Astrocyte of the spinal cord (primary cell): ENCODE measurements at regions not wholly inside any gene's neighbourhood (a gene's known extent, or its start where the extent isn't known, plus 50 kb on each side); places are given as distances from the start of the nearest gene placed in this dataset.

Source experiments
- DNase-seq: peaks from one replicate; pipeline ENCODE4 v3.0.0; 2011; ENCODE audit warnings: low read depth, low spot score
- H3K4me3 ChIP-seq: 2 replicates; pipeline ENCODE4 v1.5.1; 2011; ENCODE audit warnings: low read depth, mild to moderate bottlenecking, low read length, moderate library complexity
- CTCF ChIP-seq: IDR thresholded peaks from 2 replicates; pipeline ENCODE4 v1.5.1; 2012; ENCODE audit warnings: low read depth, mild to moderate bottlenecking, low read length, inconsistent platforms
- in situ Hi-C: cut with HindIII; loops from 2 replicates; pipeline ENCODE4 v1.10.0; 2017; ENCODE audit warnings: low sequenced_read_pairs

DNA sequence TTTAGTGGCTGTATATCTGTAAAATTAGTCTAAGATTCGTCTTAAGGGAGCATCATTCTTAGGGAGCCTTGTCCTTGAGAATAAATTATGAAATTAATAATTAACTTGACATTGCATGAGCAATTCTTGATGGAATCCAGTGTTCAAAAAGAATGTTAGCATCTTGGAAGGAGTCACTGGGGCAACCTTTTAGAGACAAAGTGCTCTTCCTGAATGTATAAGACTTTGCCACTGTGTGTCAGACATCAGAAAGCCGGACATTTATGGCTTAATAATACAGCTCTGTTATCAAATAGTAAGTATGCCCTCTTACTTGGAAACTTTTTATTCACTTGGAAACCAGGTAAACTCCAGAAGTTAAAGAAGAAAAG is 83.3 kb downstream of the CCER1 start:
- in situ Hi-C loops, result no loop called here
- H3K4me3 ChIP-seq, result no peak overlapping the region
- DNase-seq, result no peak
- TF ChIP-seq CTCF, result no peak

DNA sequence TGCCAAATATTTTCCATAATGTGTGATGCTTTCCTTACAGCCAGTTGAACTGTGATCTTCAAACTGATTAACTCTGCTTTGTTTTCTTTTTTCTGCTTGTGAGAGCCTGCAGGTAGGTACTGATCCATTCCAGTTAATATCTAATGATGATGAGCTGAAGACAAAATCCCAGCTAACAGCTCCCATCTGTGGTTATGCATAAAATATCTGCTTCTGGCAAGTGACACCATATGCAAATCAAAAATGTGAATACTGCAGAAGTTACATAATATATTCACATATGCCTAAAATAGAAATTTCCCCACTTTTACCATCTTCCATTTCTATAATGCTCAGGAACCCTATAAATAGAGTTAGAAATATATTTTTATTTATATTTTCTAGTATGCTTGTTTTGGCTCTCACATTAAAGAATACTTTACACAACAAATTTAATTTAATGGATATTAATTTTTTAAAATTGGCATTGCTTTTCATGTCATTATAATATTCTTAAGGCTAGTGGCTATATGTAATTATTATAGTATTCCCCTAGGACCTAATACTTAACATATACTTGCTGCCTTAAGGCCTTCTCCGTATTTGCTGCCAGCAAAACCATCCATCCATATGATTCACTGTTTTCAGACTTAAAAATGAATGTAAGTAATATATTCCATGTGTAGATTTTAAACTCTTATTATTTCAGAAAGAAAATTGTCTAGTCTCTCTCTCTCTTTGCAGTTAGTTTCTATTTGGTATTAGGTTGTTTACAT is 83.8 kb downstream of the CCER1 start:
- no peak for DNase-seq
- no peak for TF ChIP-seq CTCF
- H3K4me3 ChIP-seq, result no peak overlapping the region
- in situ Hi-C loops, result no loop called here

DNA sequence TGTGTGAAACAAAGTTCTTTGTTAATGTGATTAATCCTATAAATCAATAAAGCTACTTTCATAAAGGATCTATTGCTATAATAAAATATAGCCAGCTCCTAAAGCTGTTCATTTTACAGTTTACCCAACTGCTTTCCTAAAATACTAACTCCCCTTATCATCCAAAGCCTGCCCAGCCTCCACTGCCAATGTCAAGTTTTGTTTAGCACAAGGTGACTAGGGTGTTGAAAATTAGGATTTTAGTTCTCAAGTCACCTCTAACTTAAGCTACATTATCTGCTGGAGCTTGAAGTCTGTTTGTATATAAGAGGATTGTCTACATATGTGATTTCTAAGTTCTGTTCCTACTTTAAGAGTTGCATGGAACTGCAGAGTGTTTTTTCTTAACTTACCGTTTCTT is 86.3 kb downstream of the CCER1 start:
- in situ Hi-C loops, result no loop called here
- no peak for DNase-seq
- no peak for TF ChIP-seq CTCF
- H3K4me3 ChIP-seq, result no peak overlapping the region

DNA sequence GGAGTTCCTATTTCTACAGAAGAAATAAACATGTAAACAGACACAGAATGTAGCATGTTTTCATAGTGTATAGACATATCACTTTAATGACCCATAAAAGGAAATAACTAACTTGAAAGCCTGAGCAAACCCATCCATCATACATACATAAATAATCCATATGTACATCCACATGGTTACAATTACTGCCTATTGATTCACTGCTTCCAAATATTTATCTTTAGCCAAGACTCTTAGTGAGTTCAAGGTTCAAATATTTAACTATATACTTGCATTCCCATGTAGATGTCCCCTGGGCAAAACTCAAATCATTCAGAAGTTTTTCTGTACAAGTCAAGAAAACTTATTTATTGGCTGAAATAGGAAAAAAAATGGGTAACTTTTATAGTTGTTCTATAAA is 95.4 kb downstream of the CCER1 start:
- in situ Hi-C loops, result no loop called here
- DNase-seq, result no peak

DNA sequence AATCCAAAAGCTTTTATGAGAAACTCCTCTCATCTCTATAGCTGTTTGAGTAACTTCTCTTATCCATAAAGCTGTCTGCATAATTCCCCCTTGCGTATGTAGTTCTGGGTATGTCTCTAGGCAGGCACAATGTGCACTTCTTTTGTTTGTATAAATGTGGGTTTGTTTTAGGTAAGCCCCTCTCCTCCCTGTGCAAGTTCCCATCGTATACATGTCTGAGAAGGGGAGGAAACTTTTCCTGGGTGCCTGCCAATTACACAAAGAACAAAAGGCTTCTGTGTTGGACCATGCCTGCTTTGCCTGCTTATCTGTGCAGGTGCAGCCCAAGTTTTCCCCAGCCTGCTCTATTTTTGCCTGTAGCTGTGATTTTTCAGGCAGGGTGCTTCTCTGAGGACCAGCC is 96.7 kb downstream of the CCER1 start:
- H3K4me3 ChIP-seq, result no peak overlapping the region
- peak; percentile 25 for DNase-seq
- no peak for TF ChIP-seq CTCF
- in situ Hi-C loops, result no loop called here

More for the DNA sequence above, 95.4 kb downstream of the CCER1 start:
- no peak overlapping the region for H3K4me3 ChIP-seq
- TF ChIP-seq CTCF, result no peak

GRCh38 chr12:90855534-90855933 is 99.4 kb downstream of the CCER1 start:
- in situ Hi-C loops, result no loop called here
- DNase-seq, result no peak
- no peak overlapping the region for H3K4me3 ChIP-seq
- no peak for TF ChIP-seq CTCF
